Glutamatergic neuron (in vitro differentiated cells): ENCODE measurements at regions not wholly inside any gene's neighbourhood (a gene's known extent, or its start where the extent isn't known, plus 50 kb on each side); places are given as distances from the start of the nearest gene placed in this dataset.
A peak's percentile ranks its signal among the peaks of the same experiment; 100 is the strongest.

Experiments used
- DNase-seq: peaks from one replicate; pipeline ENCODE4 v3.0.0; 2022
- H3K27ac Mint-ChIP-seq: one replicate; pipeline ENCODE4 v1.8.0; 2020; ENCODE audit warnings: mild to moderate bottlenecking, mixed read lengths, inconsistent platforms; ENCODE audit not compliant: unreplicated experiment
- H3K27me3 Mint-ChIP-seq: one replicate; pipeline ENCODE4 v1.8.0; 2020; ENCODE audit warnings: mild to moderate bottlenecking, moderate library complexity, mixed read lengths, inconsistent platforms; ENCODE audit not compliant: unreplicated experiment
- H3K36me3 Mint-ChIP-seq: one replicate; pipeline ENCODE4 v1.8.0; 2020; ENCODE audit warnings: mild to moderate bottlenecking, mixed read lengths, inconsistent platforms; ENCODE audit not compliant: unreplicated experiment
- H3K4me1 Mint-ChIP-seq: one replicate; pipeline ENCODE4 v1.8.0; 2020; ENCODE audit warnings: mild to moderate bottlenecking, low read depth, mixed read lengths, inconsistent platforms; ENCODE audit not compliant: unreplicated experiment
- H3K4me3 Mint-ChIP-seq: one replicate; pipeline ENCODE4 v1.8.0; 2020; ENCODE audit warnings: mild to moderate bottlenecking, mixed read lengths, inconsistent platforms; ENCODE audit not compliant: unreplicated experiment
- H3K9me3 Mint-ChIP-seq: one replicate; pipeline ENCODE4 v1.8.0; 2020; ENCODE audit warnings: mild to moderate bottlenecking, moderate library complexity, mixed read lengths, inconsistent platforms; ENCODE audit not compliant: unreplicated experiment
- CTCF ChIP-seq: fragments of 200-600 bp; sonication (generic); IDR thresholded peaks from one replicate; pipeline ENCODE4 v1.5.0; 2021; ENCODE audit not compliant: partially characterized antibody, unreplicated experiment

DNA sequence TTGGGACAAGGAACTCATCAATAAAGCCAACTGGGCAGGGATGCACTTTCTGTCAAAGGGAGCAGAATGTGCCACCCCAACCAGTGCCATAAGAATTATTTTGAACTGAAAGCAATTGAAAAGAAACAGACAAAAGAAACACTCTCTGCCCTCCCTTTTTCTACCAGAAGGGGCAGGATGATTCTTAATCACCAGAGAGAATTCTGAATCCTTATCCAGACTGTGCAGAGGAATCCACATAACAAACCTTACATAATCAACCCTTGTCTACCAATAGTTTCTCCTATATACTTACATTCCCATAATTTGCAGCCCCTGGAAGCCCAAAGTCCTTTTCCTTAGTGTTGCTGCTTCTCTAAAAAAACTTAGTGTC, 520.7 kb upstream of the NBEA start:
- Mint-ChIP-seq H3K4me3 (no peak overlapping the region), H3K36me3 (no peaks in the 10 kb centered on the region), H3K9me3 (no peaks in the 10 kb centered on the region), H3K27me3 (no peaks in the 10 kb centered on the region), H3K4me1 (peaks cover 4% of the 10 kb centered on the region), H3K27ac (no peak overlapping the region)
- peak; percentile 36 for TF ChIP-seq CTCF
- no peak for DNase-seq

GRCh38 chr13:34421858-34422475, 520.1 kb upstream of the NBEA start:
- Mint-ChIP-seq H3K27me3 (no peaks in the 10 kb centered on the region), H3K27ac (no peak overlapping the region), H3K9me3 (no peaks in the 10 kb centered on the region), H3K4me1 (peaks cover 4% of the 10 kb centered on the region), H3K36me3 (no peaks in the 10 kb centered on the region), H3K4me3 (no peak overlapping the region)
- DNase-seq: no peak
- TF ChIP-seq CTCF: no peak

DNA sequence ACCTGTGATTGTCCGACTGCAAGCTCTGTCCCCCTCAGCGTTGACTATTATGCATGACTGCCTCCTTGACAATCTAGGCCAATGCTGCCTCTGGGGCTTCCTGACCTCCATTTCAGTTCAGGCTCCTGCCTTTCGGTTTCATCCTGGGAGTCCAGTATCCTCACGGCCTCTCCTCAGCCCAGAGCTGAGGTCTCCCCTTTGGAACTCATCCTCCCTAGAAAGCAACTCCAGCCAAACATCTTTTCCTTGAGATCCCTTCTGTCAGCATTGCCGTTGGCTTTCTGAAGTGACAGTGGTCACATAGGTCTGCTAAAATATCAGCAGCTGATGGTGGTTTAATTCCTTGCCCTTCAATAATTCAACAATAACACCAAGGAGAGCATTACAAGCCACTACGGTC, 519.1 kb upstream of the NBEA start:
- TF ChIP-seq CTCF: no peak

DNA sequence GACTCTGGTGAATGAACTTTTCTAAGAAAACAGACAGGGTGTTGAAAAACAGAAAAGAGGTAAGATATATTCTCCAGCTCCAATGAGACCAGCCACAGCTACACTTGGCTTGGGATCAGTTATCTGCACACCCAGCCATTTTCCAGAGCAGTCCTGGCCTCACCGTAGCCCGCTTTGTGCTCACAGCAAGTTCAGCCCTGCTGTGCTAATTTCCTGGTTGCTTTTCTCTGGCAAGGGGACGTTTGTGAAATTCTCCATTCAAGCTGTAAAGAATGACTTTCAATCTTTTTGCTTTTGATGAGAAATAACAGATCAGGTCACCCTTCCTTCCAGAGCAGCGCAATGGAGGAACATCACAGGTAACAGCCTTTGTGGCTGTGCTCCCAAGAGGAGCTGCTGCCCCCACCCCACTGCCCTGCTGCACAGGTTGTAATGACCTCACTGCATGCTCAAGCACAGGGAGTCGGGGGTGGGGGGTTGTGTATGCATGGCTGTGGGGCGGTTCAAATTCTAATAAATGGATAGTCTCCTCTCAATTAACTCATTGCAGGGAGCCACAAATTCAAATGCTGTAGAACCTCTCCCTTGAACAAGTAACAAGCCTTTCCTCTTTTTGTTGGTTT, 516.6 kb upstream of the NBEA start:
- TF ChIP-seq CTCF: no peak
- H3K9me3 Mint-ChIP-seq: no peaks in the 10 kb centered on the region

More for the DNA sequence above, 519.1 kb upstream of the NBEA start:
- H3K9me3 Mint-ChIP-seq: no peaks in the 10 kb centered on the region
- H3K4me3 Mint-ChIP-seq: no peak overlapping the region
- no peaks in the 10 kb centered on the region for H3K27me3 Mint-ChIP-seq
- no peak overlapping the region for H3K27ac Mint-ChIP-seq
- H3K36me3 Mint-ChIP-seq: no peaks in the 10 kb centered on the region
- peaks cover 4% of the 10 kb centered on the region for H3K4me1 Mint-ChIP-seq
- DNase-seq: no peak

DNA sequence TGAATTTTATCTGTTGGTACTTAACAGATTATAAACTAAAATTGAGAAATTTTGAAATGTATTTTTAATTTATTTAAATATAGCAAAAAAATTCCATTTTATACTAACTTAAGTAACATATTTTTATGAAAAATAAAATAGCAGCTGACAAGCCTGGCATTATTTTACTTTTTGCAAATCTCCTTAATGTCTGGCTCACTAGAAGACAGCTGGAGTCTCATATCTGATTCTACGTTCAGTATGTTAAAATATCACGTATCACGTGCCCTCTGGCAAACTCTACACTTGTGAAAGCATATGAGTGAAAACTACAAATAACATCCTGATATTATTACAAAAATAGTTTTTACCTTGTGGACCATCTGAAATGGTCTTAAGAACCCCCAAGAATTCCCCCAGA, 513.2 kb upstream of the NBEA start:
- Mint-ChIP-seq H3K4me3 (no peak overlapping the region), H3K9me3 (no peaks in the 10 kb centered on the region), H3K27me3 (no peaks in the 10 kb centered on the region), H3K36me3 (peaks cover 5% of the 10 kb centered on the region), H3K27ac (no peak overlapping the region), H3K4me1 (no peaks in the 10 kb centered on the region)
- DNase-seq: no peak
- no peak for TF ChIP-seq CTCF

More for the DNA sequence above, 516.6 kb upstream of the NBEA start:
- no peaks in the 10 kb centered on the region for H3K36me3 Mint-ChIP-seq
- H3K27ac Mint-ChIP-seq: no peak overlapping the region
- H3K4me1 Mint-ChIP-seq: no peaks in the 10 kb centered on the region
- no peaks in the 10 kb centered on the region for H3K27me3 Mint-ChIP-seq
- DNase-seq: no peak
- H3K4me3 Mint-ChIP-seq: no peak overlapping the region
